AG09319 (cell line): ENCODE measurements at regions not wholly inside any gene's neighbourhood (a gene's known extent, or its start where the extent isn't known, plus 50 kb on each side); places are given as distances from the start of the nearest gene placed in this dataset.

ENCODE experiments used
- DNase-seq: peaks from one replicate; pipeline ENCODE4 v3.0.0-alpha.2; 2010; ENCODE audit warnings: low read depth; ENCODE audit errors: extremely low read depth
- TF ChIP-seq, protein P1 (sequence below): IDR thresholded peaks from 2 replicates; pipeline ENCODE4 v1.5.1; 2011; ENCODE audit warnings: low read depth, mild to moderate bottlenecking, inconsistent platforms, low read length, moderate library complexity

DNA sequence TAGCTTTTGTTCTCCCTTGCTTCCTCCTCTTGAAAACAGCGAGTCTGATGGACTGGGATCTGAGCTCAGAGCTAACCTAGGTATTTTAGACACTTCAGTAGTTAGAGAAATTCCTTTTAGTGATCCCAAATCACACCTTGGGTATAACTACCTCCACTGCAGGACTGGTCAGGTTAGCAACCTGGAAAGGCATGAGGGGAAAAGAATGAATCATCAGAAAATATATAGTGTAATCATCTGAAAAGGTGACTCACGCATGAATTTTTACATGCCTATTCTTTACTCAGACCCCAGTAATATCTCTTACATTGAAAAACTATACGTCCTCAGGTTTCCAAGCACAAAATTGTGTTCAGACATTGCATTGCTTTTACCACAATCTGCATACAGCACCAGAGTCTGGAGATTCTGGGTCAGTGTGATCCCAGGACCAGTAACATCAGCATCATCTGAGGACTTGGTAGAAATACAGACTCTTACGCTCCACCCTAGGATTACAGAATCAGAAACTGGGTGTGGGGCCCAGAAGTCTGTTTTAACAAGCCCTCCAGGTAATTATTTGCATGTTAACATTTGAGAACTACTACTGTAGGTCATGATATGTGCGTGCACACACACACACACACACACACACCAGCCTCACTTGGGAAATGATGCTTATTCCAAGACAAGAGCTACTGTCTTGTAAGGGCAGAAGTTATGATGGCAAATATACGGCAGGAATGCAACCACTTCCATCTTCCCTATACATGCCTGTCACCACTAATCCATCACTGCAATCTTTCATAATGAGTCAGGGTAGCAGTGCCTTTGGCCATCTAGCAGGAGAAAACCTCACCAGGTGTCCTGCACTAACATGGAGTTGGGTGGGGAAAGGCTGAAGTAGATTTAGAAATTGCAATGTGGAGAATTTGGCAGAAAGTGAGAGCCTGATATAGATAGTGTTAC is 271.6 kb upstream of the MAP3K1 start:
- TF ChIP-seq, protein P1, sequence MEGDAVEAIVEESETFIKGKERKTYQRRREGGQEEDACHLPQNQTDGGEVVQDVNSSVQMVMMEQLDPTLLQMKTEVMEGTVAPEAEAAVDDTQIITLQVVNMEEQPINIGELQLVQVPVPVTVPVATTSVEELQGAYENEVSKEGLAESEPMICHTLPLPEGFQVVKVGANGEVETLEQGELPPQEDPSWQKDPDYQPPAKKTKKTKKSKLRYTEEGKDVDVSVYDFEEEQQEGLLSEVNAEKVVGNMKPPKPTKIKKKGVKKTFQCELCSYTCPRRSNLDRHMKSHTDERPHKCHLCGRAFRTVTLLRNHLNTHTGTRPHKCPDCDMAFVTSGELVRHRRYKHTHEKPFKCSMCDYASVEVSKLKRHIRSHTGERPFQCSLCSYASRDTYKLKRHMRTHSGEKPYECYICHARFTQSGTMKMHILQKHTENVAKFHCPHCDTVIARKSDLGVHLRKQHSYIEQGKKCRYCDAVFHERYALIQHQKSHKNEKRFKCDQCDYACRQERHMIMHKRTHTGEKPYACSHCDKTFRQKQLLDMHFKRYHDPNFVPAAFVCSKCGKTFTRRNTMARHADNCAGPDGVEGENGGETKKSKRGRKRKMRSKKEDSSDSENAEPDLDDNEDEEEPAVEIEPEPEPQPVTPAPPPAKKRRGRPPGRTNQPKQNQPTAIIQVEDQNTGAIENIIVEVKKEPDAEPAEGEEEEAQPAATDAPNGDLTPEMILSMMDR: no peak
- no peak for DNase-seq

DNA sequence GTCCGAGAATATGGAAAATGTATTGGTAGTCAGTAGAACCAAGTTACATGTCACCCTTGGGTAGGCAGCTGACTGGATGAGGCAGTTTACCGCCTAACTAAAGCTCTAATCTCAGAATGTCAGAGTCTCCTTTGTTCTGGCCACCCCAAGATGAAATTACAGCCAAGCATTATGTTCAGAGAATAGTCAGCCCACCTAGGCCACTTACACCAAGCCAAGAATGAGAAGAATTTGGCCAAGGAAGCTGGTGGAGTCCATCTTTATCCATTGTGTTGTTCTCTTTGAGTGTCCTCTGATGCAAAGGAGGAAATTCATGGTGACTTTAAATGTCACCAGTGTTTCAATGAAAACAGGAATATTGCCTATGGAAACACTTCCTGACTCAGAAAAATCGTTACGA is 275.1 kb upstream of the MAP3K1 start:
- TF ChIP-seq, protein P1: no peak
- no peak for DNase-seq

DNA sequence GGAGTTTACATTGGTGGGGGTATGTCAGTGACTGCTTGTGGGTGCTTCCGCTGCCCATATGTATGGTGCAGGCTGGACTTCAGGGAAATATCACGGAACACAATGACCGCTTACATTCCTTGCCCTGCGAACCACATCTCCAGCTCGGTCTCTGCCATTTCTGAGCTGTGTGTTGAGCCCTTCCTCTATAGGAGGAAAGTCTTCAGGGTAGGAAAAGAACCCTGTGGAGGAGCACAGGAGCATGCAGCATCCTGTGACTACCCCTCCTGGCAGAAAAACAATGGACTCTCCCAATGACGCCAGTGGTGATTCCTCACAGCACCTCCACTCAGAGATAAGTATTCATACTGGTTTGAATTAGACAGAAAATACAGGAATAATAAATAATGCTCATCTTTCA is 276.8 kb upstream of the MAP3K1 start:
- TF ChIP-seq, protein P1: no peak
- DNase-seq: no peak

DNA sequence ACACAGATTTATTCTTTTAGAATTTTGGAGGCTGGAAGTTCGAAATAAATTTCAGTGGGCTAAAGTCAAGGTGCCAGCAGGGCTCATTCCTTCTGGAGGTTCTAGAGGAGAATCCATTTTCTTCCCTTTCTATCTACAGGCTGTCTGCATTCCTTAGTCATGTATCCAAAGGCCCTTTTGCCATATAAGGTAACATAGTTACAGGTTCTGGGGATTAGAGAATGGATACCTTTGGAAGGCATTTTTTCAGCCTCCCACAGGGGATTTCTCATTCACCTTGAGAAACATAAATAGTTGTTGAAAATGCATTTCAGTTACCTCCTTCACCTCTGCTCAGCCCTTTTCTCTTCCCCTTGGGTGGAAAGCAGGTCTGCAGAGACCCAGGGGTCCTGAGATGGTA is 280.0 kb upstream of the MAP3K1 start:
- DNase-seq: no peak
- TF ChIP-seq, protein P1: no peak

DNA sequence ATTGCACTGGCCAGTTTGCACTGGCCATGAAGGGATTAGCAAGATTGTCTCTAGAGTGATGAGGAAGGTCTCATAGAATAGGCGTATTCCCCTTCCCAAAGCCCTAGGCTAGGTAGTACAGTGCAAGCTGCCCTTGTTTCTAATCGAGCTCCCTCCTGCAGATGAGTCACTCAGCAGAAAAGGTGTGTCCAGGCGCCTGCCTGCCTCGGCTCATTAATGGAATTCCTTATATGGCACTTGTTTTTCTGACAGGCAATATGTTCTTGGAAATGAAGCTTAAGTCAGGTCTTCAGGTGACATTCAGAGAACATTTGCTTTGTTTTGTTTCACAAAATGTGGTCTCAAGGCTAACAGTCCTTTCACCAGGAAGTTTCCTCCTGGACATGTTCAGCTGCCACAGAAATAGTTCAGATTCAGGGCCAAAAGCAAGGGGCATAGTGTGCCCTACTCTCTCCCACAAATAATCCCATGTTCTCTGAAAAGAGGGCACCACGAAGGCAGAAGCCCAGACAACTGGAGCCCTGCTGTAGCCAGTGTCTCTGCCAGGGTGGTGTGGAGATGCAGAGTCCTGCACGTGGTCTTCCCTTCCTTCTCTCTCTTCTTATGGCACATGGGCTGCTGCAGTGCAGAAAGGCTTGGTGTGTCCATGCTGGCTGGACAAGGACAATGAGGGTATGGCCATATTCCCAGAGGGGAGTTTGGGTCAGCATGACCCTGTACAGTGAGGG is 281.1 kb upstream of the MAP3K1 start:
- TF ChIP-seq, protein P1: no peak
- DNase-seq: no peak

DNA sequence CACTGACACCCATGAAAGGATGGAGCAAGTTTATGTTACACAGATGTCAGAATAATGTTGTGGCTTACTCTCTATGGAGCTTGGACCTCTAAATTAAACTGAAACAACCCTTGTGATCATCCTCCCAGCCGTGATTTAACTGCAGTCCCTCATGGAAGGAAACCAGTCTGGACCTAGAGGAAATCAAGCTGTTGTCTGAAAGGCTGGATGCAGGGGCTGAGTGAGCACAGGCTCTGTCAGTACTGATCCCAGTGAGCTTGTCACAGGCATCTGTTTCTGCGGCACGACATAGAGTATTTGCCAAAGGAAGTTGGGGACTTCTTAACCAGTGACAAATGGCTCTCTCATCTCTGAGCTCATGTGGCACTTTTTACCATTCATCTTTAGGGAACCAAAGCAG is 282.9 kb upstream of the MAP3K1 start:
- no peak for DNase-seq

More for the DNA sequence above, 282.9 kb upstream of the MAP3K1 start:
- TF ChIP-seq, protein P1: no peak
